Thyroid gland (tissue), 4 donors: ENCODE measurements at regions not wholly inside any gene's neighbourhood (a gene's known extent, or its start where the extent isn't known, plus 50 kb on each side); places are given as distances from the start of the nearest gene placed in this dataset.
"Not testable (repeated sequence)": the region's sequence is repeated elsewhere in the genome, so short reads cannot be mapped to it uniquely, and the experiment has no call there.

Source experiments
- DNase-seq, 2 donors: peaks; one replicate each; pipeline ENCODE4 v3.0.0-alpha.2; 2019
- H3K27ac ChIP-seq, 3 donors: fragments of 200-600 bp; sonication (generic); 1 replicate in 2 of 3; 2 replicates in 1 of 3; pipeline ENCODE4 v1.5.1; 2016 to 2019; ENCODE audit warnings: mild to moderate bottlenecking in 1 of 3, moderate library complexity in 1 of 3
- H3K27me3 ChIP-seq: fragments of 200-600 bp; sonication (generic); one replicate; pipeline ENCODE4 v1.5.1; 2019
- H3K36me3 ChIP-seq, 2 donors: fragments of 200-600 bp; sonication (generic); one replicate each; pipeline ENCODE4 v1.5.1; 2016 to 2019
- H3K4me1 ChIP-seq, 2 donors: fragments of 200-600 bp; sonication (generic); one replicate each; pipeline ENCODE4 v1.5.1; 2017 to 2019
- H3K4me3 ChIP-seq, 3 donors: fragments of 200-600 bp; sonication (generic); replicated peaks in 1 of 3; 1 replicate in 2 of 3; 2 replicates in 1 of 3; pipeline ENCODE4 v1.5.1; 2016; ENCODE audit warnings: mild to moderate bottlenecking in 1 of 3
- H3K9me3 ChIP-seq: fragments of 200-600 bp; sonication (generic); one replicate; pipeline ENCODE4 v1.5.1; 2017
- CTCF ChIP-seq, 6 experiments: fragments of 200-600 bp in 3 of 6; fragments of 450-650 bp in 3 of 6; sonication (generic) in 3 of 6; IDR thresholded peaks; one replicate each; pipeline ENCODE4 v1.5.1; 2016 to 2019; ENCODE audit warnings: antibody characterized with exemption in 6 of 6, mild to moderate bottlenecking in 2 of 6, inconsistent platforms in 1 of 6, moderate library complexity in 1 of 6
- POLR2A ChIP-seq, 2 donors: fragments of 450-650 bp; IDR thresholded peaks; one replicate each; pipeline ENCODE4 v1.6.1; 2017; ENCODE audit warnings: antibody characterized with exemption in 2 of 2, mild to moderate bottlenecking in 2 of 2, moderate library complexity in 1 of 2
- WGBS, 2 donors: methylation state at CpG; one replicate each; pipeline ENCODE4 v1.1.5; 2017; 5-methylcytosine and 5-hydroxymethylcytosine counted together
- intact Hi-C: fragments of 100-400 bp; cut with DNase I; formaldehyde crosslinking; loops from one replicate; pipeline ENCODE4 v1.15.1; 2023

- intact Hi-C loops = no loop called here
- TF ChIP-seq POLR2A (IDR thresholded peaks at IDR 0.05) = no peak
- no peak for TF ChIP-seq CTCF (IDR thresholded peaks at IDR 0.05)
- Histone ChIP-seq H3K4me1 (no peaks in the 10 kb centered on the region), H3K9me3 (no peaks in the 10 kb centered on the region), H3K4me3 (no peak overlapping the region), H3K27me3 (no peaks in the 10 kb centered on the region), H3K36me3 (no peaks in the 10 kb centered on the region), H3K27ac (no peak overlapping the region)
- DNase-seq = no peak
- 71% methylated on average over 3 of the region's 3 CpGs; no CpG with 5 or more reads in 1 of the 2 donors for WGBS, 2 donors
Measured at GRCh38 chr5:60076746-60077145, 183.2 kb upstream of the PDE4D start.

DNA sequence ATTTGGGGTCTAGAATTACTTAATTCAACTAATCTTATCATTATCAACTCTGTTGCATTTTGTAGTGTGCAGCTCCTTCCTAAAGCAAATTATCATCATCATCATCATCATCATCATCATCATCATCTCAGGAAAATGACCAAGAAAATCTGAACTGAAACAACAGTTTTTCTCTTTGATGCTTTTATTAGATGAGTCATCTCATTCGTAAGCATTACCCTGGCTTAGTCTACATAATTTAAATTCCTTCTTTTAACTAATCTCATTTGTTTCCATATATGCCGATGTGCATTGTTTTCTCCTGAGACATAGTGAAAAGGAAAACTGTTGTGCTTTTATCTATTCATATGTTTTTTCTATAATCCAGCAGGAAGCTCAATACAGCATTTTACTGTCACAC lies 173.0 kb upstream of the PDE4D start:
- no peak for DNase-seq
- H3K27ac ChIP-seq = no peak overlapping the region
- H3K9me3 ChIP-seq = no peaks in the 10 kb centered on the region
- H3K4me3 ChIP-seq = no peak overlapping the region
- TF ChIP-seq POLR2A (IDR thresholded peaks at IDR 0.05) (no peak), CTCF (IDR thresholded peaks at IDR 0.05) (no peak)
- intact Hi-C loops = no loop called here
- WGBS, 2 donors = 73 to 79% methylated on average over 2 of the region's 2 CpGs
- no peaks in the 10 kb centered on the region for H3K36me3 ChIP-seq
- H3K27me3 ChIP-seq = no peaks in the 10 kb centered on the region
- H3K4me1 ChIP-seq = no peaks in the 10 kb centered on the region

- no peak for DNase-seq
- intact Hi-C loops = no loop called here
- H3K4me3 ChIP-seq = no peak overlapping the region
Measured at GRCh38 chr5:60060389-60060788, 166.9 kb upstream of the PDE4D start.

DNA sequence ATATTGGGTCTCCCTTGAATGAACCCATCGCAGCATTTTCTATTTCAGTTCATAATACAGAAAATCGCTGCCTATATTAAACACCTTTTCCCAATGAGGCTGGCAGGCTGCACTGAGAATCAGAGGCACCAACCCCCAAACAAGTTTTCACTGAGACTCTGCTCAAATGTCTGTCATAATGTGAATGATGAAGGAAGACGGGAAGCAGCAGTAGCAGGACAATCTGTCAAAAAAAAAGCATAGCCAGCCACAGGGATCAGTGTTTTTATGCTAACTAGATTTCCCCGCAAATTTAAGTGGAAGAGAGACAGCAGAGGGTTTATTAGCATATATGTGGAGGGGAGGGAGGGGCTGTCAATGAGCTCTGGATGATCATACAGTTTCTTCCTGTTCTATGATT lies 162.7 kb upstream of the PDE4D start:
- H3K9me3 ChIP-seq = no peaks in the 10 kb centered on the region
- TF ChIP-seq CTCF (IDR thresholded peaks at IDR 0.05) = no peak
- TF ChIP-seq POLR2A (IDR thresholded peaks at IDR 0.05) = no peak
- 76 to 81% methylated on average over 4 of the region's 4 CpGs for WGBS, 2 donors
- H3K36me3 ChIP-seq = no peaks in the 10 kb centered on the region
- intact Hi-C loops = no loop called here
- H3K4me3 ChIP-seq = no peak overlapping the region
- H3K27ac ChIP-seq = no peak overlapping the region
- H3K4me1 ChIP-seq = no peaks in the 10 kb centered on the region
- DNase-seq = no peak
- H3K27me3 ChIP-seq = no peaks in the 10 kb centered on the region

More at GRCh38 chr5:60060389-60060788, 166.9 kb upstream of the PDE4D start:
- Histone ChIP-seq H3K9me3 (no peaks in the 10 kb centered on the region), H3K4me1 (no peaks in the 10 kb centered on the region), H3K27ac (no peak overlapping the region), H3K27me3 (no peaks in the 10 kb centered on the region), H3K36me3 (no peaks in the 10 kb centered on the region)
- TF ChIP-seq POLR2A (IDR thresholded peaks at IDR 0.05) (no peak), CTCF (IDR thresholded peaks at IDR 0.05) (no peak)

DNA sequence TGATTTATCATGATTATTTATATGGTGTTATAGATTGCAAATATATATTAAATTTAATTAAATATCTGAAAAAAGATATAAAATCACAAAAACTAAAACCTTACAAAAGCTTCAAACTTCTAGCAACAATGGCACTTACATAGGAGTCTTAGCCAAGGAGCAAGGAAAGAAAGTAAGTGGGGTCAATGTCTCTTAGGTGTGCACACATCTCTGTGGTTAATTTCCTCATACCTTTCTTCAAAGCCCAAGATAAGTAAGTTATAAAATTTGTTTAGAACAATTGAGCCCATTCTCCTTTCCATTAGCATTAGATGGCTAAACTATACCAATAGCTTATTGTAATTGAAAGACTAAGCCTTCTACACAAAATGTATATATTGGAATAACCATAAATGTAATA lies 161.6 kb upstream of the PDE4D start:
- TF ChIP-seq POLR2A (IDR thresholded peaks at IDR 0.05) = no peak
- TF ChIP-seq CTCF (IDR thresholded peaks at IDR 0.05) = no peak
- Histone ChIP-seq H3K36me3 (no peaks in the 10 kb centered on the region), H3K27ac (no peak overlapping the region), H3K4me3 (no peak overlapping the region), H3K4me1 (no peaks in the 10 kb centered on the region), H3K9me3 (no peaks in the 10 kb centered on the region), H3K27me3 (no peaks in the 10 kb centered on the region)
- intact Hi-C loops = no loop called here
- no peak for DNase-seq

DNA sequence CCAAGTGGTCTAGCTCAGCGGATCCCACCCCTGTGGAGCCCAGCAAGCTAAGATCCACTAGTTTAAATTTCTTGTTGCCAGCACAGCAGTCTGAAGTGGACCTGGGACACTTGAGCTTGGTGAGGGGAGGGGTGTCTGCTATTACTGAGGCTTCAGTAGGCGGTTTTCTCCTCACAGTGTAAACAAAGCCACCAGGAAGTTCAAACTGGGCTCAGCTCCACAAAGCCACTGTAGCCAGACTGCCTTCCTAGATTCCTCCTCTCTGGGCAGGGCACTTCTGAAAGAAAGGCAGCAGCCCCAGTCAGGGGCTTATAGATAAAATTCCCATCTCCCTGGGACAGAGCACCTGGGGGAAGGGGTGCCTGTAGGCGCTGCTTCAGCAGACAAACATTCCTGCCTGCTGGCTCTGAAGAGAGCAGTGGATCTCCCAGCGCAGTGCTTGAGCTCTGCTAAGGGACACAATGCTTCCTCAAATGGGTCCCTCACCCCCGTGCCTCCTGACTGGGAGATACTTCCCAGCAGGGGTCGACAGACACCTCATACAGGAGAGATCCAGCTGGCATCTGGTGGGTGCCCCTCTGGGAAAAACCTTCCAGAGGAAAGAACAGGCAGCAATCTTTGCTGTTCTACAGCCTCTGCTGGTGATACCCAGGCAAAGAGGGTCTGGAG lies 148.6 kb upstream of the PDE4D start:
- DNase-seq, H3K27me3 ChIP-seq, H3K4me1 ChIP-seq, H3K4me3 ChIP-seq, H3K36me3 ChIP-seq, intact Hi-C loops, H3K27ac ChIP-seq, H3K9me3 ChIP-seq: not testable (repeated sequence)
- 54 to 57% methylated on average over 5 to 6 of the region's 6 CpGs for WGBS, 2 donors

GRCh38 chr5:60041508-60041907 lies 148.0 kb upstream of the PDE4D start:
- H3K27me3 ChIP-seq, H3K36me3 ChIP-seq, DNase-seq, intact Hi-C loops, H3K27ac ChIP-seq, H3K9me3 ChIP-seq, H3K4me1 ChIP-seq, H3K4me3 ChIP-seq: not testable (repeated sequence)
- 86 to 87% methylated on average over 8 of the region's 8 CpGs for WGBS, 2 donors
